Islet of Langerhans (tissue), 1 donor: ENCODE measurements at regions not wholly inside any gene's neighbourhood (a gene's known extent, or its start where the extent isn't known, plus 50 kb on each side); places are given as distances from the start of the nearest gene placed in this dataset.
"Not testable (repeated sequence)": the region's sequence is repeated elsewhere in the genome, so short reads cannot be mapped to it uniquely, and the experiment has no call there.

Experiments
- FAIRE-seq: peaks from one replicate; lab custom pipeline; 2011; peaks lifted over from hg19 to GRCh38; lab: Jason Lieb, UNC

GRCh38 chr10:130971123-130971435 lies 340.4 kb downstream of the TCERG1L start:
- no peak for FAIRE-seq

- FAIRE-seq, result no peak
Observed at GRCh38 chr10:130973127-130973839, 338.2 kb downstream of the TCERG1L start.

GRCh38 chr10:130974166-130974565 lies 337.4 kb downstream of the TCERG1L start:
- no peak for FAIRE-seq

GRCh38 chr10:130975351-130975750 lies 336.2 kb downstream of the TCERG1L start:
- FAIRE-seq, result not testable (repeated sequence)

DNA sequence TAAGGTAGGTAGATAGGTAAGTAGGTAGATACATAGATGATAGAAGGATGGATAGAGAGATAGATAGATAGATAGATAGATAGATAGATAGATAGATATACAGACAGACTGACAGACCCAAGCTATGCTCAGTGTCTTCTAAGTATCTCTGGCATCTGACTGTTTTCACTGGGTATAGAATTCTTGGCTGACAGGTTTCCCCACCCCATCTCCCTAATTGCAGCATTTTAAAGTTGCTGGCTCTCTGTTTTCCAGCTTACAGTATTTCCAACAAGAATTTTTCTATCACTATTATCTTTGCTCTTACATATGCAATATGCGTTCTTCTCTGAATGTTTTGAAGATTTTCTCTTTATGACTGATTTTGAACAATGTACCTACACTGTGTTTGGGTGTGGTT lies 328.7 kb downstream of the TCERG1L start:
- no peak for FAIRE-seq

- FAIRE-seq, result no peak
Observed at GRCh38 chr10:130983749-130984148, 327.8 kb downstream of the TCERG1L start.

GRCh38 chr10:130984686-130985085 lies 326.8 kb downstream of the TCERG1L start:
- no peak for FAIRE-seq

- FAIRE-seq, result no peak
Observed at GRCh38 chr10:130985158-130985753, 326.3 kb downstream of the TCERG1L start.

DNA sequence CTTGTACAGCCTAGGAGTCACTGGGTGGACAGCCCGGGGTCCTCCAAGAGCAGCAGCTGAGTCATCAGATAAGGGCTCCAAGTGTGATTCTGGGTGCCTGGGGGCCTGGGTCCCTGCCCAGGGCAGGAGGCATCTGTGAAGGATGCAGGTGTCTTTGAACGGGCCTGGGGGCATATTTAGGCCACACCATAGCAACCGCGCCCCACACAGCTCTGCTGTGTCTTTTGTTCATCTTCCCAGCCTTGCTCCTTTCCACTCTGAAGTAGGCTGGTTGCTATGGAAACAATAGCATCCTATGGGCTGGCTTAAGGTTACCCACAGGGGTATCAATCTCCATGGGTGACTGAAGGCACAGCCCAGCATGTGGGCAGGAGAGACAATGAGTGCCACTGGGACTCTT lies 324.7 kb downstream of the TCERG1L start:
- no peak for FAIRE-seq

- no peak for FAIRE-seq
Observed at GRCh38 chr10:130987401-130987800, 324.1 kb downstream of the TCERG1L start.

DNA sequence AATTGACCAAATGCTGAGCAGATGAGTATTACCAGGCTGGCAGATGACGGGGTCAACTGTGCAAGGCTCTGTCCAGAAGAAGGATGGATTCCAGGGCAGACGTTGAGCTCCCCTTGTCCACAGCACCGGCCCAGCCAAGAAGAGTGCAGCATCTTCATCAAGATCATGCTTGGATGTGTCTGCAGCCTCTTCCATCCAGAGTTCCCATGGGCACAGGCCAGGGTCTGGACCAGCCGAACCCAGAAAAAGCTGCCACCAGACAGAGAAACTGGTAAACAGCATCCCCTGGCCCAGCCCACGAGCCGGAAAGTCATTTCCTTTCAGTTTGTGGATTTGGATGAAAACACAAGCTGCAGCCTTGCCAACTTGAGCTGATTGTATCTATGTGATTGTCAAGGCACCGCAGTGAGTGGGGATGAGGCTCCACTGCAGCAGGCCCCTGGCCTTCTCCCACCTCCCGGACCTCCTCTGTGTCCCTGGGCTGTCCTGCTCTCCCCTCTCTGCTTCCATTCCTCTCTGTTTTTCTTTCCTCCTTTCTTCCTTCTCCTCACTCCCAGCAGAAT lies 321.8 kb downstream of the TCERG1L start:
- FAIRE-seq, result no peak

- no peak for FAIRE-seq
Observed at GRCh38 chr10:130990486-130990885, 321.0 kb downstream of the TCERG1L start.

- FAIRE-seq, result no peak
Observed at GRCh38 chr10:130992802-130993523, 318.6 kb downstream of the TCERG1L start.

DNA sequence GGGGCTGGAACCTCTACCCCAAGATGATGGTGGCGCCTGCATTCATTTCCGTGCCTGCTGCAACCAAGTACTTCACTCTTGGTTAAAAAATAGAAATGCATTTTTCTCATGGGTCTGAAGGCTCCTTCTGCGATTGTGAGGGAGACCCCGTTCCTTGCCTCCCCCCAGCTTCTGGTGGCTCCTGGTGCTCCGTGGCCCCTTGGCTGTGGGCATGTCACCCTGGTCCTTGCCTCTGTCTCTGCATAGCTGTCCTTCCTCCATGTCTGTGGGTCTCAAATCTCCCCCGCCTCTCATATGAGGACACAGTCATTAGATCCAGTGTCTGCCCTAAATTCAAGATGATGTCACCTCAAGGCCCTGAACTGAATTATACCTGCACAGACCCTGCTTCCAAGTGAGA lies 317.9 kb downstream of the TCERG1L start:
- no peak for FAIRE-seq

DNA sequence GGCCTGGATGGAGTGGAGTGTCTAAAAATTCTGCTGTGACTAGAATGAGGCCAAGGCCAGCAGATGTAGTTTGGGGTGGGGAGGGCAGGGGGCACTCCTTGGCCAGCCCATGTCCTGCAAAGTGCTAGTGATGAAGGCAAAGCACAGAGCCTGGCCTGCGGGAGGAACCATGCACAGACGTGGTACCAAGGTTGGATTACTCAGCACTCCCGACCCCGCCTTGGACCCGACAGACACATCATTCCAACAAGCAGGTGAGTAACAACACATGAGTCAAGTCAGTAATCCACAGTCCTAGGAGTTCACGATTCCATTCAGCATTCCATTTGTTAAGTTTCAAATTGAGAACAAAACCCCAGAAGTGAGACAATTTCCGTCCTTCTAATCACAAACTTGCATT lies 317.3 kb downstream of the TCERG1L start:
- FAIRE-seq, result no peak

GRCh38 chr10:130994845-130995244 lies 316.7 kb downstream of the TCERG1L start:
- no peak for FAIRE-seq

- no peak for FAIRE-seq
Observed at GRCh38 chr10:130997267-130998045, 314.1 kb downstream of the TCERG1L start.

DNA sequence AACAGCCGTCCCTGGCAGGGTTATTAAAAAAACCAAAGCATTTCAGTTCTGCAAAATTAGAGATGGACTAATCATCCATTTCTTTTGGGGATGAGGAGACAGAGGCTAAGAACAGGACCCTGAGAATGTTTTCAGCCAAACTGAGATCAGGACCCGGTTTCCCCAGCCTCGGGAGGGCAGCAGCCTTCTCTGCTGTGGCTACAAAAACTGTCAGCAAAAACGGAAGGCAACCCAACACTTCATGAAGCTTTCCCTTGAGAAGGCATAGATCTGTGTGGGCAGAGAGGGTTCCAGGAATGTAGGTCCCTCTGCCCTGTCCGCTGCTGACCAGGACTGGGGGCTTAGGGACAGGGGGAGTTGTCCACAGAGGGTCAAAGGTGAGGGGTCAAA lies 313.5 kb downstream of the TCERG1L start:
- FAIRE-seq, result no peak

GRCh38 chr10:130998642-130999041 lies 312.9 kb downstream of the TCERG1L start:
- no peak for FAIRE-seq

GRCh38 chr10:130999376-131000202 lies 311.9 kb downstream of the TCERG1L start:
- FAIRE-seq, result no peak

DNA sequence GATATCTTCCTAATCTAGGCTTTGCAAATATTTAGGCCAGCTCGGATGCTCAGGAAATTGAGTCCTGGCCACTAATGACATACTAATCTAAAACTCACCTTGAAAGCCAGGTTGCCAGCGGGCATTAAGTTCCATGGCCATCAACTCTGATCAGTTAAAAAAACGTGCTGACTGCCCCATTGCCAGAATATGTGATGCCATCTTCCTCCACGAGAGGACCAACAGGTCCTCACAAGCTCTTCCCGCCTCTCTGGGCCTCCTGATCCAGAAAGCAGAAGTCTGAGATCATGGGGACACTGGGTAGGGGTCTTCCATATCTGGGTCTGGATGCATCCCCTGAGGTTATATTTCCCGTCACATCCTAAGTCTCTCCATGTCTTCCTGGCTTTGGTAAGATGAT lies 311.3 kb downstream of the TCERG1L start:
- no peak for FAIRE-seq

DNA sequence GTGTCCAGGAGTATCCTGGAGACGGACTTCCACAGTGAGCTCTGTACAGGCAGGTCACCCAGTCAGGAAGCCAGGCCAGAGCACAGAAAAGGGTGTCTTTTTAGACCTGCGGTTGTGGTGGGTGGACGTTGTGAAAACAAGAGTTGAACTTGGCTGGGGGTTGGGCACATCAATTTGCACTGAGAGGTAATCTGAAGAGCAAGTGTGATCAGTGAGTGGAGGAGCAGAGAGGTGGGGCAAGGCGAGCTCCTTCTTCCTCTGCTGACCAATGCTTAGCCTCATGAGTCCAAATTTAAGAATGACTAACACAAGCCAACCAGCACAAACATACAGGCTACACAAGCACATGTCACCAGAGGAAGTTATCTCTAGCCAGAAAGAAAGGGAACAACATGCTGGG lies 310.8 kb downstream of the TCERG1L start:
- no peak for FAIRE-seq
